GM21381 (cell line): ENCODE measurements at regions not wholly inside any gene's neighbourhood (a gene's known extent, or its start where the extent isn't known, plus 50 kb on each side); places are given as distances from the start of the nearest gene placed in this dataset.
A peak's percentile ranks its signal among the peaks of the same experiment; 100 is the strongest.
"Not testable (repeated sequence)": the region's sequence is repeated elsewhere in the genome, so short reads cannot be mapped to it uniquely, and the experiment has no call there.

Source experiments
- ATAC-seq: cut with Tn5 transposase; IDR thresholded peaks from one replicate; pipeline ENCODE4 v1.9.1; 2021; ENCODE audit warnings: mild to moderate bottlenecking, moderate library complexity; ENCODE audit not compliant: unreplicated experiment

DNA sequence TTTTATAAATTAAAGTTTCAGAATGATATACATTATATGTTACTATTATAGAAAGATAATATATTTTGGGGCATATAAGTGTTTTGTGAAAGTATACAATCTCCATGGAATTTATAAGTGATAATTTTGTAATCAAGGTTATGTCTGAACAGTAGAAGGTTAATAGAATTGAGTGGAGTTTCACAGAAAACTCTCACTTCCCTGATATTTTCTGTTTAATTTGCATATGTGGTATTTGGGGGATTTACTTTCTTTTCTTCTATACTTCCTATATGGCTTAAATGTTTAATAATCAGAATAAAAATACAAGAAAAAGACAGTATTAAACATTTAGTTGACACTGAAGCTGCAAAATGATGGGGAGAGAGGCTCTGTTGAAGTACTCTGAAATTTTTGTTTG lies 848.5 kb downstream of the DACH1 start:
- ATAC-seq = no peak

GRCh38 chr13:71017607-71018006 lies 849.4 kb downstream of the DACH1 start:
- ATAC-seq = no peak

DNA sequence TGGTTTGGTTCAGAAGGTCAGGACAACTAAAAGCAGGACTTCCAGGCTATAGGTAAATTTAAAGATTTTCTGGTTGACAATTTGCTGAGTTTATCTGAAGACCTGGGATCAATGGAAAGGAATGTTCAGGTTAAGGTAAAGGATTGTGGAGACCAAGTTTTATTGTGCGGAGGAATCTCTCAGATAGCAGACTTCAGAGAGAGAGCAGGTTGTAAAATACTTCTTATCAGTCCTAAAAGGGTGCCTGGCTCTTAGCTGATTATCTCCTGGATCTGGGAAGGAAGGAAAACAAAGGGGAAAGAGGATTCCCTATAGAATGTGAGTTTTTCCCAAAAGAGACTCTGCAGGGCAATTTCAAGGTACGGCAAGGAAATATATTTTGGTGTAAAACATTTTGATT lies 851.5 kb downstream of the DACH1 start:
- no peak for ATAC-seq

GRCh38 chr13:71015021-71015420 lies 852.0 kb downstream of the DACH1 start:
- ATAC-seq = no peak

DNA sequence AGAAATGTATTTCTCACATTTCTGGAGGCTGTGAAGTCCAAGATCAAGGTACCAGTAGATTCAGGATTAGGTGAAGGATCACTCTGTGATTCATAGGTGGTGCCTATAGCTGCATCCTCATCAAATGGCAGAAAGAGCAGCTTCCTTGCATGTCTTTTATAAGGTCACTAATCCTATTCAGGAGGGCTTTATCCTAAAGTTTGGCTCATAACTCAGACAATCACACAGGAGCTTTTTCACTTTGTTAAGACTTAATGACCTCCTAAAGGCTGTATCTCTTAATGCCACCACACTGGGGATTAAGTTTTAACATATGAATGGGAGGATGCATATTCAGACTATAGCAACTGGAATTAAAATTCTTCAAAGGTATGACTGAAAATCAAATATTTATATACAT lies 861.1 kb downstream of the DACH1 start:
- ATAC-seq = no peak

GRCh38 chr13:70995338-70995737 lies 871.7 kb downstream of the DACH1 start:
- no peak for ATAC-seq

GRCh38 chr13:70994191-70994590 lies 872.8 kb downstream of the DACH1 start:
- no peak for ATAC-seq

DNA sequence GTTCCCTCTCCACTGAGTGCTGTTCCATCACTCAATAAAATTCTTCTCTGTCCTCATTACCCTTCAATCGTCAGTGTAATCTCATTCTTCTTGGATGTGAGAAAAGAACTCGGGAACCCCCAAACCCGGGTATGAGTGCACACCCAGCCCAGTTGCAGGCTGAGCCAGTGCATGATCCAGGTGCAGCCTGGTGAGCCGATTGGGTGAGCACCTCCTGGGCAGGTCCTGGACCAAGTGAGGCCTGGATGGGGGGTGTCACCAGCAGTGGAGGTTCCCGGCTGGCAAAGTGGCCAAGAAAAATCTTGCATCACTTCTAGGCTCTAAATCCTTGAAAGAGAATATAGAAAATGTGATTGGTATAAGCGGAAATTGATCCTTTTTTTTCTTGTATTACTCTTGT lies 878.8 kb upstream of the KLHL1 start:
- no peak for ATAC-seq

DNA sequence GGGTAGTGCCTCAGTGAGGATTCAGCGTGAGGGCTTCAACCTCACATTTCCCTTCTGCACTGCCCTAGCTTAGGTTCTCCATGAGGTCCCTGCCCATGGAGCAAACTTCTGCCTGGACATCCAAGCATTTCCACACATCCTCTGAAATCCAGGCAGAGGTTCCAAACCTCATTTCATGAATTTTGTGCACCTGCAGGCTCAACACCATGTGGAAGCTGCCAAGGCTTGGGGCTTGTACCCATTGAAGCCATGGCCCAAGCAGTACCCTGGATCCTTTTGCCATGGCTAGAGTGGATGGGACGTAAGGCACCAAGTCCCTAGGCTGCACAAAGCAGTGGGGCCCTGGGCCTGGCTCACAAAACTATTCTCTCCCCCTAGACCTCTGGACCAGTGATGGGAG lies 877.1 kb upstream of the KLHL1 start:
- no peak for ATAC-seq

GRCh38 chr13:70981219-70981618 lies 873.0 kb upstream of the KLHL1 start:
- ATAC-seq = not testable (repeated sequence)

- ATAC-seq = no peak
Measured at GRCh38 chr13:70969321-70969720, 861.1 kb upstream of the KLHL1 start.

- no peak for ATAC-seq
Measured at GRCh38 chr13:70967564-70967963, 859.3 kb upstream of the KLHL1 start.

GRCh38 chr13:70964874-70965273 lies 856.6 kb upstream of the KLHL1 start:
- no peak for ATAC-seq

DNA sequence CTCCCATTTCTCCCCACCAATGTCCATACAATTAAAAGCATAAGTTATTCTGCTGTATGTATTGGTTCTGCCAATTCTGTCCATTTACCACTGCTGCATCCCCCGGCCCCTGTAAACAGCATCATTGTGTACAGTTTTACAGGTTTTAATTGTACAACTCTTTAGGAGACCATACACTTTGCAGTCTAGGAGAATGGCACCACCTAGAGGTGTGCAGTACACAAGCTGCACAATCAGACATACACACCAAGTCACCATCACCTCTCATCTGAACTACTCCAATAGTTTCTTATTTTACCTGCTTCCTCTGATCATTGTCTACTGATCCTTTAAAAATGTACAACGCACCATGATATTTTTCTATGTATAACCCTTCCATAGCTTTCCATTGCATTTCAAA lies 855.9 kb upstream of the KLHL1 start:
- ATAC-seq = no peak

DNA sequence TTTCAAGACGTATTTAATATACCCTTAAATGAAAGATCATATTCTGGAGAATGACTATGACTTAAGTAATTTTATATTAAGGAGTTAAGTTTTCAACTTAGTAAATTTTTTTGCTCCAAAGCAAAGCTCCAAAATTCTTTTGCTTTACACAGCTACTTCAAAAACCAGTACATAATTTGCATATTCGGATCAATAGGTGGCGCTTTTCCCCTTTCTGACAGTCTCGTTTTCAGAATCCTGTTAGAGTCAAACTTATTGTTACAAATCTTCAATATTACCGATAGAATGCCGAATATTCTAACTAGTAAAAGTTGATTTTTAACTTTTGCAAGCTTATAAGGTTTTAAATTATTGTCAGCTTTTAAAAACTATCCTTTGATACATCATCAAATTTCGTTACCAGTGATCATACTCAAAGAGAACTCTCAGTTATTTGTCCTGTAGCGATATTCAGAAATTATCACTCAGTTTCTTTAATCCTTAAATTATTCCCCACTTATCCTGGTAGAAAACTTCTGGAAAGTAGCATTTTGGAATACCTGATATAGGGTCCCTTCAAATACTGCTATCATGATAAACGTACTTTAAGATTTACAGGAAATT lies 852.7 kb upstream of the KLHL1 start:
- peak; percentile 64 for ATAC-seq

DNA sequence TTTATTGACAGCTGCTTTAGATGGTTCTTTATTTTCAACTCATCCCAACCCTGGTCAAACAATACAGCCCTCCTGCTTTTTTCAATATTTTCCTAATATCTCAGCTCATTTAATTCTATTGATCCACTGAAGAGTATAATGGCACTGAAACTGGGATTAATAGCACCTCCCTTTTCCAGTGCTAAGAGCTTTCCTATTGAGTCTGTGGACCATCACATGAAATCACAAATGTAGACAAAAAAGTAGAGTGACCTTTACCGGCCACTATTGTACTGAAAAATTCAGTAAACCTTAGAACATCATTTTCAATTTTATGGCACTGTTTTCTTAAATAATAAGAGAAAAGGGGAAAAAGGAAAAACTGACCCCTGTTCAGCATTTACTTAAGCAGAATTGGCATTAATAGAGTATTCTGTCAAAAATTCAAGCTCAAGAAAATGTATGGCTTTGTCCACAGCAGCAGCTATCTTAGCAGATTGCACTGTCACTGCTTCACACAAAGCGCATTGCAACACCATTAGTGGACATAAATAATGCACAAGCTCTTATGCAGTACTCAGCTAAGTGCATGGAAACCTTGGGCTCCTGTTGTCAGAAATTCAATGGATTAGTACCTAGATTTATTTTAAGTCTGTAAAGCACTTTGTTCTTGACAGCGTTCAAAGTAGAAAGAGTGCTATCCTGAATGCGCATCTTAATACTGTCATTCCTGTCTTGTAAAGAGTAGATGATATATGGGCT lies 851.0 kb upstream of the KLHL1 start:
- no peak for ATAC-seq

DNA sequence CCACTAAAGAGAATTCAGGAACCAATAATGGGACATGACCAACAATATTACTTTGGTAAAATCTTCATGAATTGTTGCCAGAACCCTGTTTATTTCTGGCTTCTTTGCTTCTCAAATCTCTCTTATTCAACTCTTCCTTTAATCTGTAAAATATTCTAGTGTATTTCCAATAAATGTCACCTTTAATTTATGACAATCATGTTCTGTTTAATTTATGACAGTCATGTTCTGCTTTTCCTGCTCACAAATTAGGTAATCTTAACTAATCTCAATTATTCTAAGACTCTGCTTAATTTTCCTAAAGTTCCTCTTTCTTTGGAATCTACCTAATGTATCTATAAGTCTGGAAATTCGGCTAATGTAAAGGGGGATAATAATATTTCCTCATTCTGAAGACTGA lies 847.6 kb upstream of the KLHL1 start:
- no peak for ATAC-seq

DNA sequence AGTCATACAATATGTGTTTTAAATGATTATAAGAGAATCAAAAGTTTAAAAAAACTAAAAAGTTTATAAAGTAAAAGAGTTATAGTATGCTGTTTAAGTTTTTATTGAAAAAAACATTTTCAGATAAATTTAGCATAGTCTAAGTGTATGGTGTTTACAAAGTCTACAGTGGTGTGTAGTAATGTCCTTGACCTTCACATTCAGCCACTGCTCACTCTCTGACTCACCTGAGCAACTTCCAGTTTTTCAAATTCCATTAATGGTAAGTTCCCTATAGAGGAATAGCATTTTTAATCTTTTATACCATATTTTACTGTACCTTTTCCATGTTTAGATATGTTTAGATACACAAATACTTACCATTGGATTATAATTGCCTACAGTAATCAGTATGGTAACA lies 842.4 kb upstream of the KLHL1 start:
- no peak for ATAC-seq

DNA sequence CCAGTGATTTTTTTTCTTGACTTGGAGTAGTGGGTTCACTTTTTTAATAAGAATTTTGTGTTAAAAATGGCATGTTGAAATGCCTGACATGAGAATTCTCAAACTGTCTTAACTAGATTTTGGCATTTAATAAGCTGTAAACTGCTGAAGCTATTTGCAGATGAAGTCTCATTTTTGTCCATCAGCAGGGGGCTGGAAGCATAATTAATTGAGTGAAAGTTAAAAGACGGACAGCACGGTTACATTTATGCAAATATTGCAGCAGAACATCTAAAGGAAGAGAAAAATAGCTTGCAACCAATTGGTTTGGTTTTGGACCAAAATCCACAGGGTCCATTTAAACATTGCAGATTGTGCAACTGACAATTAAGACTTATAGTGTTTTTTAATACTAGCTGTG lies 837.3 kb upstream of the KLHL1 start:
- no peak for ATAC-seq

- ATAC-seq = no peak
Measured at GRCh38 chr13:70941454-70941853, 833.2 kb upstream of the KLHL1 start.

DNA sequence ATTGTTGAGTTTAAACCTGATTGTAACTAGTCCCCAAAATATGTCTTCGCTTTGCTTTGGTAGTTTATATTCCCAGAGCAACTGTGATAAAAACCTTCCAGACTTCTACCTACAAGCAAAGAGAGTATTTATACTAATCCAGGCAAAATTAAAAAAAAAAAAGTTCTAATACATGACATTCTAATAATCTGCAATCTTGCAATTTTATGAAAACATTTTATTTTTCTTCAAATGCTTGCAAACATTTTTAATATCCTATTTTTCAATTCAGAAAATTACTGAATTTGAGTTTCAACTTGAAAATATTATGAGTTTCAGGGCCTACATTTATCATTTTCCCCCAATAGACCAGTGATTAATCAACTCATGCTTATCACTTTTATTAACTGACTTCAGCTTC lies 830.2 kb upstream of the KLHL1 start:
- ATAC-seq = no peak

- no peak for ATAC-seq
Measured at GRCh38 chr13:70932511-70932910, 824.3 kb upstream of the KLHL1 start.
